Liver (tissue), 8 donors: ENCODE measurements at regions not wholly inside any gene's neighbourhood (a gene's known extent, or its start where the extent isn't known, plus 50 kb on each side); places are given as distances from the start of the nearest gene placed in this dataset.
A peak's percentile ranks its signal among the peaks of the same experiment; 100 is the strongest.

ENCODE experiments used
- DNase-seq: peaks from one replicate; pipeline ENCODE4 v3.0.0-alpha.2; 2017; ENCODE audit warnings: low spot score
- H3K27ac ChIP-seq, 2 donors: one replicate each; pipeline ENCODE4 v1.7.0; 2013; ENCODE audit warnings: inconsistent platforms in 2 of 2, low read length in 2 of 2, control low read depth in 1 of 2, low read depth in 1 of 2, mild to moderate bottlenecking in 1 of 2
- H3K27me3 ChIP-seq, 4 donors: one replicate each; pipeline versions ENCODE4 v1.6.1 to v1.7.0; 2013; ENCODE audit warnings: low read length in 3 of 4, inconsistent platforms in 1 of 4, mild to moderate bottlenecking in 1 of 4, moderate library complexity in 1 of 4; ENCODE audit not compliant: control insufficient read depth in 4 of 4, insufficient read depth in 4 of 4
- H3K36me3 ChIP-seq, 4 donors: one replicate each; pipeline versions ENCODE4 v1.6.1 to v1.7.0; 2013; ENCODE audit warnings: low read length in 3 of 4, mild to moderate bottlenecking in 3 of 4, low read depth in 1 of 4, moderate library complexity in 1 of 4; ENCODE audit not compliant: control insufficient read depth in 4 of 4, insufficient read depth in 3 of 4
- H3K4me1 ChIP-seq, 4 donors: one replicate each; pipeline versions ENCODE4 v1.6.1 to v1.7.0; 2013; ENCODE audit warnings: low read length in 3 of 4, mild to moderate bottlenecking in 3 of 4, moderate library complexity in 1 of 4; ENCODE audit not compliant: control insufficient read depth in 4 of 4, insufficient read depth in 4 of 4
- H3K4me3 ChIP-seq, 3 donors: one replicate each; pipeline versions ENCODE4 v1.6.1 to v1.7.0; 2013; ENCODE audit warnings: low read length in 3 of 3, control low read depth in 1 of 3, low read depth in 1 of 3, mild to moderate bottlenecking in 1 of 3
- H3K9ac ChIP-seq, 2 donors: one replicate each; pipeline ENCODE4 v1.7.0; 2013; ENCODE audit warnings: low read length in 2 of 2, mild to moderate bottlenecking in 2 of 2, moderate library complexity in 2 of 2, control low read depth in 1 of 2, low read depth in 1 of 2
- H3K9me3 ChIP-seq, 4 donors: one replicate each; pipeline versions ENCODE4 v1.6.1 to v1.7.0; 2013; ENCODE audit warnings: low read length in 3 of 4; ENCODE audit not compliant: control insufficient read depth in 4 of 4
- ATF3 ChIP-seq: IDR thresholded peaks from 2 replicates; pipeline ENCODE4 v1.6.1; 2016; ENCODE audit warnings: antibody characterized with exemption
- CTCF ChIP-seq: fragments of 150-350 bp; IDR thresholded peaks from 2 replicates; pipeline ENCODE4 v1.5.1; 2017; ENCODE audit warnings: improper control_type of control experiment, low read depth, low read length; ENCODE audit not compliant: missing input control
- EGR1 ChIP-seq, 2 donors: IDR thresholded peaks; 2 replicates each; pipeline ENCODE4 v1.6.1; 2016 to 2018; ENCODE audit warnings: antibody characterized with exemption in 2 of 2, low read depth in 2 of 2
- FOXA1 ChIP-seq: IDR thresholded peaks from 2 replicates; pipeline ENCODE4 v1.6.1; 2016; ENCODE audit warnings: antibody characterized with exemption
- FOXA2 ChIP-seq: IDR thresholded peaks from 2 replicates; pipeline ENCODE4 v1.6.1; 2016; ENCODE audit warnings: antibody characterized with exemption
- GABPA ChIP-seq, 2 donors: IDR thresholded peaks in 1 of 2; conservative IDR thresholded peaks in 1 of 2; 2 replicates each; pipeline ENCODE4 v1.6.1; 2016; ENCODE audit warnings: antibody characterized with exemption in 2 of 2, mild to moderate bottlenecking in 1 of 2, moderate library complexity in 1 of 2
- HNF4A ChIP-seq, 2 donors: conservative IDR thresholded peaks; 2 replicates each; pipeline ENCODE4 v1.6.1; 2016; ENCODE audit warnings: antibody characterized with exemption in 2 of 2, mild to moderate bottlenecking in 2 of 2
- HNF4G ChIP-seq: IDR thresholded peaks from 2 replicates; pipeline ENCODE4 v1.6.1; 2016; ENCODE audit warnings: antibody characterized with exemption
- JUND ChIP-seq, 2 donors: IDR thresholded peaks; 2 replicates each; pipeline ENCODE4 v1.6.1; 2016; ENCODE audit warnings: antibody characterized with exemption in 2 of 2
- MAX ChIP-seq: IDR thresholded peaks from 2 replicates; pipeline ENCODE4 v1.6.1; 2016; ENCODE audit warnings: antibody characterized with exemption
- NR2F2 ChIP-seq: IDR thresholded peaks from 2 replicates; pipeline ENCODE4 v1.6.1; 2016; ENCODE audit warnings: antibody characterized with exemption
- RAD21 ChIP-seq, 2 donors: IDR thresholded peaks; 2 replicates each; pipeline ENCODE4 v1.6.1; 2016; ENCODE audit warnings: antibody characterized with exemption in 2 of 2, mild to moderate bottlenecking in 2 of 2
- REST ChIP-seq: IDR thresholded peaks from 2 replicates; pipeline ENCODE4 v1.6.1; 2016; ENCODE audit warnings: antibody characterized with exemption, mild to moderate bottlenecking
- RXRA ChIP-seq, 2 donors: IDR thresholded peaks; 2 replicates each; pipeline ENCODE4 v1.6.1; 2017 to 2018; ENCODE audit warnings: antibody characterized with exemption in 2 of 2, mild to moderate bottlenecking in 1 of 2
- SP1 ChIP-seq: IDR thresholded peaks from 2 replicates; pipeline ENCODE4 v1.6.1; 2018; ENCODE audit warnings: antibody characterized with exemption, mild to moderate bottlenecking
- TAF1 ChIP-seq: conservative IDR thresholded peaks from 2 replicates; pipeline ENCODE4 v1.6.1; 2016; ENCODE audit warnings: antibody characterized with exemption, mild to moderate bottlenecking
- YY1 ChIP-seq: IDR thresholded peaks from 2 replicates; pipeline ENCODE4 v1.6.1; 2016; ENCODE audit warnings: antibody characterized with exemption, mild to moderate bottlenecking
- ZBTB33 ChIP-seq: IDR thresholded peaks from 2 replicates; pipeline ENCODE4 v1.6.1; 2016; ENCODE audit warnings: antibody characterized with exemption
- WGBS: extraction: QIAGEN DNeasy Blood & Tissue Kit; methylation state at CpG from one replicate; pipeline ENCODE4 v1.1.7; 2013; 5-methylcytosine and 5-hydroxymethylcytosine counted together
- donor health status: healthy.
- donor health status: healthy.
- donor health status: healthy.
- donor health status: healthy.
- donor health status: healthy.

- no peak overlapping the region for H3K4me3 ChIP-seq
- H3K27ac ChIP-seq = peak overlapping the region in 1 of 2 donors; percentile 61
- H3K9ac ChIP-seq = no peak overlapping the region
- no peak for TF ChIP-seq NR2F2
- peak in 1 of 2 donors; percentile 19 for TF ChIP-seq EGR1 (IDR thresholded peaks at IDR 0.05; ENCODE audit: low read depth in 2 of 2)
- no peak for TF ChIP-seq CTCF
- TF ChIP-seq TAF1 = no peak
- TF ChIP-seq HNF4A (conservative IDR thresholded peaks at IDR 0.05) = peak in 1 of 2 donors; percentile 55
- TF ChIP-seq RAD21 (IDR thresholded peaks at IDR 0.05) = peak in 1 of 2 donors; percentile 28
- no peak for TF ChIP-seq ATF3
- TF ChIP-seq JUND (IDR thresholded peaks at IDR 0.05) = peak in 1 of 2 donors; percentile 41
- TF ChIP-seq YY1 = peak; percentile 38
- peak in 1 of 2 donors; percentile 72 for TF ChIP-seq RXRA (IDR thresholded peaks at IDR 0.05)
- TF ChIP-seq GABPA (IDR thresholded peaks at IDR 0.05 in 1 of 2, conservative IDR thresholded peaks at IDR 0.05 in 1 of 2) = no peak
- peak; percentile 15 for TF ChIP-seq REST
- TF ChIP-seq MAX = peak; percentile 55
- TF ChIP-seq ZBTB33 = peak; percentile 42
- TF ChIP-seq FOXA2 = peak; percentile 52
- TF ChIP-seq FOXA1 = peak; percentile 52
- TF ChIP-seq SP1 = peak; percentile 28
- no peak for TF ChIP-seq HNF4G
- DNase-seq = no peak
- no peaks in the 10 kb centered on the region for H3K9me3 ChIP-seq
- H3K36me3 ChIP-seq = no peaks in the 10 kb centered on the region
- 42% methylated on average over 2 of the region's 2 CpGs for WGBS
- no peaks in the 10 kb centered on the region for H3K27me3 ChIP-seq
- peaks cover 0 to 7% (median 0%) of the 10 kb centered on the region in 4 donors for H3K4me1 ChIP-seq
These were observed 70.0 kb upstream of the SUCLG2 start for GRCh38 chr3:67724434-67724833.
